Smooth muscle cell (in vitro differentiated cells): ENCODE measurements at regions not wholly inside any gene's neighbourhood (a gene's known extent, or its start where the extent isn't known, plus 50 kb on each side); places are given as distances from the start of the nearest gene placed in this dataset.
"Not testable (repeated sequence)": the region's sequence is repeated elsewhere in the genome, so short reads cannot be mapped to it uniquely, and the experiment has no call there.

Experiments
- DNase-seq: peaks from one replicate; lab custom pipeline; 2025; ENCODE audit not compliant: unreplicated experiment; lab: John Stamatoyannopoulos, UW
- H2AFZ ChIP-seq: fragments of 200-600 bp; sonication (generic); 2 replicates; pipeline ENCODE4 v1.6.0; 2016; ENCODE audit warnings: antibody characterized with exemption, low read depth, mild to moderate bottlenecking
- H3F3A ChIP-seq: fragments of 200-600 bp; sonication (generic); 2 replicates; pipeline ENCODE4 v1.6.0; 2017; ENCODE audit warnings: antibody characterized with exemption, low read depth
- H3K27ac ChIP-seq: fragments of 200-600 bp; sonication (generic); 2 replicates; pipeline ENCODE4 v1.5.1; 2016; ENCODE audit warnings: low read depth, mild to moderate bottlenecking
- H3K27me3 ChIP-seq: fragments of 200-600 bp; sonication (generic); 2 replicates; pipeline ENCODE4 v1.6.1; 2016; ENCODE audit warnings: low read depth, mild to moderate bottlenecking
- H3K36me3 ChIP-seq: fragments of 200-600 bp; sonication (generic); 2 replicates; pipeline ENCODE4 v1.5.1; 2016; ENCODE audit warnings: low read depth
- H3K4me1 ChIP-seq: fragments of 200-600 bp; sonication (generic); 2 replicates; pipeline ENCODE4 v1.5.1; 2016; ENCODE audit warnings: low read depth
- H3K4me2 ChIP-seq: fragments of 200-600 bp; sonication (generic); 2 replicates; pipeline ENCODE4 v1.6.0; 2016; ENCODE audit warnings: mild to moderate bottlenecking
- H3K4me3 ChIP-seq: fragments of 200-600 bp; sonication (generic); 2 replicates; pipeline ENCODE4 v1.5.1; 2016; ENCODE audit warnings: mild to moderate bottlenecking
- H3K79me2 ChIP-seq: fragments of 200-600 bp; sonication (generic); 2 replicates; pipeline ENCODE4 v1.6.0; 2016; ENCODE audit warnings: low read depth, mild to moderate bottlenecking
- H3K9ac ChIP-seq: fragments of 200-600 bp; sonication (generic); 2 replicates; pipeline ENCODE4 v1.6.0; 2016; ENCODE audit warnings: low read depth
- H3K9me3 ChIP-seq: fragments of 200-600 bp; sonication (generic); replicated peaks from 2 replicates; pipeline ENCODE4 v1.5.1; 2016; ENCODE audit warnings: low read depth
- H4K20me1 ChIP-seq: fragments of 200-600 bp; sonication (generic); 2 replicates; pipeline ENCODE4 v1.6.0; 2016; ENCODE audit warnings: low read depth
- WGBS: methylation state at CpG from one replicate; pipeline ENCODE4 v1.1.7; 2016; ENCODE audit warnings: low lambda C conversion rate; 5-methylcytosine and 5-hydroxymethylcytosine counted together

GRCh38 chr17:20689170-20689749 is 109.7 kb downstream of the CDRT15L2 start:
- not testable (repeated sequence) for H3K27me3 ChIP-seq, H3K27ac ChIP-seq, H3K4me1 ChIP-seq, H4K20me1 ChIP-seq, H3K9me3 ChIP-seq, H2AFZ ChIP-seq, H3K79me2 ChIP-seq, H3K4me3 ChIP-seq, H3K36me3 ChIP-seq, H3F3A ChIP-seq, DNase-seq, H3K9ac ChIP-seq
- H3K4me2 ChIP-seq = peak overlapping the region; percentile 14
- WGBS = 34% methylated on average over 10 of the region's 10 CpGs

GRCh38 chr17:20692706-20693105 is 113.2 kb downstream of the CDRT15L2 start:
- H4K20me1 ChIP-seq, H3K4me3 ChIP-seq, H3K27ac ChIP-seq, H3K4me2 ChIP-seq, H3F3A ChIP-seq, H3K36me3 ChIP-seq, H3K9ac ChIP-seq, DNase-seq, H3K4me1 ChIP-seq, H3K79me2 ChIP-seq, H3K9me3 ChIP-seq, H3K27me3 ChIP-seq, H2AFZ ChIP-seq: not testable (repeated sequence)
- 90% methylated on average over 1 of the region's 1 CpG for WGBS

GRCh38 chr17:20695871-20696270 is 116.3 kb downstream of the CDRT15L2 start:
- not testable (repeated sequence) for H2AFZ ChIP-seq, H3K4me3 ChIP-seq, H3K9me3 ChIP-seq, H3K27me3 ChIP-seq, H3K9ac ChIP-seq, H4K20me1 ChIP-seq, H3K4me1 ChIP-seq, H3F3A ChIP-seq, H3K79me2 ChIP-seq, DNase-seq, H3K36me3 ChIP-seq
- WGBS = 75% methylated on average over 1 of the region's 1 CpG
- Histone ChIP-seq H3K27ac (peak overlapping the region; percentile 3), H3K4me2 (peak overlapping the region; percentile 42)

- H3K79me2 ChIP-seq, DNase-seq, H3K27me3 ChIP-seq, H3K36me3 ChIP-seq, H3K9me3 ChIP-seq, H3K9ac ChIP-seq, H3F3A ChIP-seq, H3K27ac ChIP-seq, H4K20me1 ChIP-seq, H3K4me3 ChIP-seq, H2AFZ ChIP-seq, H3K4me2 ChIP-seq, H3K4me1 ChIP-seq: not testable (repeated sequence)
- 90% methylated on average over 8 of the region's 8 CpGs for WGBS
Measured at GRCh38 chr17:20698463-20699206, 119.1 kb downstream of the CDRT15L2 start.

- not testable (repeated sequence) for H3K27ac ChIP-seq, H3K4me3 ChIP-seq, H3F3A ChIP-seq, H3K9ac ChIP-seq, H3K27me3 ChIP-seq, DNase-seq, H4K20me1 ChIP-seq, H3K4me2 ChIP-seq, H3K9me3 ChIP-seq, H3K36me3 ChIP-seq, H3K79me2 ChIP-seq, H2AFZ ChIP-seq, H3K4me1 ChIP-seq
- WGBS = 68% methylated on average over 3 of the region's 5 CpGs
Measured at GRCh38 chr17:20700528-20700927, 121.0 kb downstream of the CDRT15L2 start.

GRCh38 chr17:20701366-20701765 is 121.8 kb downstream of the CDRT15L2 start:
- H3K4me2 ChIP-seq, H3K9me3 ChIP-seq, H3K9ac ChIP-seq, H3K27me3 ChIP-seq, H3F3A ChIP-seq, H3K4me1 ChIP-seq, H3K36me3 ChIP-seq, DNase-seq, H3K27ac ChIP-seq, H2AFZ ChIP-seq, H3K79me2 ChIP-seq, H3K4me3 ChIP-seq, H4K20me1 ChIP-seq: not testable (repeated sequence)
- 88% methylated on average over 5 of the region's 5 CpGs for WGBS
